Inferior parietal cortex (tissue), 1 donor: ENCODE measurements at regions not wholly inside any gene's neighbourhood (a gene's known extent, or its start where the extent isn't known, plus 50 kb on each side); places are given as distances from the start of the nearest gene placed in this dataset.
"Not testable (repeated sequence)": the region's sequence is repeated elsewhere in the genome, so short reads cannot be mapped to it uniquely, and the experiment has no call there.

ENCODE experiments used
- DNase-seq: peaks from one replicate; pipeline ENCODE4 v3.0.0-alpha.2; 2016; ENCODE audit errors: extremely low spot score

- no peak for DNase-seq
Measured at GRCh38 chrX:22800806-22801205, 199.0 kb upstream of the DDX53 start.

DNA sequence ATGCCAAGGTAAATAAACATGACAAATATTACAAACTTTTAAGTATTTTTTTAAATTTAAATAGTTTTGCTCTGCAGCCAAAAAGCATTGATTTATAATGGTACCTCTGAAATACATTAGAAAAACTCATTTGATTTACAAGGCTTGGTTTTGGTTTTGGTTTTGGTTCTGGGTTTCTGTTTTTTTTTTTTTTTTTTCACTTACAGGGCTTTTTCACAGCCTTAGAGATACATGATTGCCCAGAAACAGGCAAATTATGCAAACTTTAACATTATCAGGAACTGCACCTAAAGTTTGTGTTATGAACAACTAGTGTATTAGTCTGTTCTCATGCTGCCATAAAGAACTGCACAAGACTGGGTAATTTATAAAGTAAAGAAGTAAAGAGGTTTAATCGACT lies 196.4 kb upstream of the DDX53 start:
- no peak for DNase-seq

DNA sequence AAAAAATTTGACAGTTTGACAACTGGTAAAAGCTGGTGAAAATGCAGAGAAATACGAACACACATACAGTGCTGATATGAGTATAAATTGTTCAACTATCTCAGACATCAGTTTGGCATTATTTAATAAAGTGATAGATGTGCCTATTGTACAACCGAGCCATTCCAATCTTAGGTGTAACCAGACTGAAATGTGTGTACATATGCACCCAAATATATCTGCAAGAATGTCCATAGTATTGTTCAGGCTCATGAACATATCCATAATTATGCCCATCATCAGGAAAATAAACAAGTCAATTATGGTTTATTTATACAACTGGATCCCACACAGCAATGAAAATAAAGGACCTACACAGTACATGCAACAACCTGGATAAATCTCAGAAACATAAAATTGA lies 188.9 kb upstream of the DDX53 start:
- DNase-seq = no peak

GRCh38 chrX:22818061-22818460 lies 181.7 kb upstream of the DDX53 start:
- no peak for DNase-seq

- no peak for DNase-seq
Measured at GRCh38 chrX:22855693-22856092, 144.1 kb upstream of the DDX53 start.

GRCh38 chrX:22859642-22860041 lies 140.1 kb upstream of the DDX53 start:
- DNase-seq = no peak

GRCh38 chrX:22866801-22867200 lies 133.0 kb upstream of the DDX53 start:
- not testable (repeated sequence) for DNase-seq

DNA sequence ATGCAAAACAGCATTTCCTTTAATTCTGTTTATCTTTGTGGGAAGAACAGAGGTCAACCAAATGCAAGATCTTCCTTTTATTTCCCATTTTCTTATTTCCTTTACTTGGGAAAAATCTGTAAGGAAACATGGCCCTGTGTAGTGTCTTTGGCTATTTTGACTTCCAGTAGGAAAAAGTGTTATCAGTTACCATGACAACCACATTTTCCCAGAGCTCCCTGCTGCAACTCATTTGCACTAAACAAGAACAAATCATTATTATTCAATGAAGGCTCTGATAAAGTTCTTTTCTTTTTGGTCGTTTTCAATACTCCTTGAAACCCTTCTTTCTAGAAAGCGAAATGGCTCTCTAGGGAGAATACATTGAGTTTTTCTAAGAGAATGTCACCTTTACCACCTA lies 117.2 kb upstream of the DDX53 start:
- no peak for DNase-seq

DNA sequence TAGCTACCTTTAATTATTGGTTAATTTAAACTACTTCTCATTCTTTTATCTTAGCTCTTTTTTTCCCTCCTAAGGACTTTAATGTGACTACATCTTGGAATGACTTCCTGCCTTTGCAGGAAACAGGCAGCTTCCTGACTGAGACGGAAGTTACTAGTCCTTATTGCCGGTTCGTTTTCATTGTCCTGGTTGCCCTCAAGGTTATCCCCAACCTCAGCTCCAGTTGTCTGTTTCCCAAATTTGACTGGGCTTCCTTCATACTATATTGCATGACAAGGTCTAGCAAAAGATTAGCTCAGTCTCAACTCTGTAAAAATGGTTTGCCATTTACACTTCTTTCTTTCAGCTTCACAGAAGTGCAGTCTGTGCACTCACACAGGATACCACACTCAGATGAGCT lies 109.9 kb upstream of the DDX53 start:
- DNase-seq = no peak

- DNase-seq = no peak
Measured at GRCh38 chrX:22912616-22913015, 87.1 kb upstream of the DDX53 start.

GRCh38 chrX:22922961-22923360 lies 76.8 kb upstream of the DDX53 start:
- DNase-seq = no peak

- no peak for DNase-seq
Measured at GRCh38 chrX:22934640-22935039, 65.1 kb upstream of the DDX53 start.

DNA sequence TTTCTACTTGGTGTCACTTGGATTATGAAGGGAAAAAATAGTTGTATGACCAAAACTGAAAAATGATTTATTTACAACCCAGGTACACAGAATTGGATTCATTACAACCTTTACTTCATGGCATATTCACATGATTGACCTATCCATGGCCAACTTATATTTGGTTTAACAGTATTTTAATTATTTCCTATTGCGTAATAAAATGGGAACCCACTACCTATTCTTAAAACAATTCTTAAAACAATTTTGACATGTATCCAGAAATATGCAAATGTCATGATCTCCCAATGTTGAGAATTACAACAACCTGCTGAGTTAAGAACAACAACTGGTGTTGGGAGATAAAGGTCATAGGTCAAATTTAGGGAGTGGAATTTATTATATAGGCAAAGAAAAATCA lies 54.8 kb upstream of the DDX53 start:
- no peak for DNase-seq
